Large intestine (tissue), 3 donors: ENCODE measurements at regions not wholly inside any gene's neighbourhood (a gene's known extent, or its start where the extent isn't known, plus 50 kb on each side); places are given as distances from the start of the nearest gene placed in this dataset.

Experiments
- DNase-seq, 2 donors: peaks; one replicate each; pipeline versions ENCODE4 v3.0.0 to v3.0.0-alpha.2; 2013
- H3K27ac ChIP-seq: one replicate; pipeline ENCODE4 v1.5.1; 2013; ENCODE audit warnings: low read length
- H3K27me3 ChIP-seq: 2 replicates; pipeline ENCODE4 v1.6.1; 2013; ENCODE audit warnings: low read length; ENCODE audit not compliant: control insufficient read depth, insufficient read depth
- H3K36me3 ChIP-seq: 2 replicates; pipeline ENCODE4 v1.6.1; 2013; ENCODE audit warnings: low read length; ENCODE audit not compliant: control insufficient read depth, insufficient read depth
- H3K4me1 ChIP-seq: one replicate; pipeline ENCODE4 v1.6.1; 2013; ENCODE audit warnings: low read length; ENCODE audit not compliant: control insufficient read depth, insufficient read depth
- H3K4me3 ChIP-seq: one replicate; pipeline ENCODE4 v1.5.1; 2013; ENCODE audit warnings: low read length
- H3K9me3 ChIP-seq: one replicate; pipeline ENCODE4 v1.6.1; 2013; ENCODE audit warnings: mild to moderate bottlenecking, low read depth, low read length, moderate library complexity; ENCODE audit not compliant: control insufficient read depth
- WGBS: methylation state at CpG from one replicate; pipeline ENCODE4 v1.1.5; 2013; ENCODE audit warnings: low lambda C conversion rate; ENCODE audit not compliant: insufficient coverage; 5-methylcytosine and 5-hydroxymethylcytosine counted together

DNA sequence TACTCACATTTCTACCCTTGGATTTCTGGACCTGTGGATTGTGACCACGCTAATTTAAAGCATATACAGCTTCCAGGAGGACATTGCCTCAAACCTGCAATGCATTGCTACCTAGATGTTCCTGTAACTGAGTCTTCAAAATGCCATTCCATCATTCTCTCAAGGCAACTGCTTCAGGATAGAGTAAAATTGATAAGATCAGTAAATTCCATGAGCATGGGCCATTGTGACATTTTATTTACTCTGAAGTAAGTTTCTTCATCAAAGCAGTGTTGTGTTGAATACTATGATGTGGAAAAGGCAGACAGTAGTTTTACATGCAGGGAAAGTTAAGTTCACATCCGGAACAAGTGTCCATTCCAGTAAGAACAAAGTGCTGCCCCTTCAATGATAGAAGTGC, 991.0 kb downstream of the ARAP2 start:
- H3K36me3 ChIP-seq: no peaks in the 10 kb centered on the region
- H3K4me3 ChIP-seq: no peak overlapping the region
- H3K27ac ChIP-seq: no peak overlapping the region
- H3K27me3 ChIP-seq: no peaks in the 10 kb centered on the region
- H3K9me3 ChIP-seq: no peaks in the 10 kb centered on the region
- no peak for DNase-seq
- no CpG with 5 or more reads among the region's 2 CpGs for WGBS
- H3K4me1 ChIP-seq: no peaks in the 10 kb centered on the region

DNA sequence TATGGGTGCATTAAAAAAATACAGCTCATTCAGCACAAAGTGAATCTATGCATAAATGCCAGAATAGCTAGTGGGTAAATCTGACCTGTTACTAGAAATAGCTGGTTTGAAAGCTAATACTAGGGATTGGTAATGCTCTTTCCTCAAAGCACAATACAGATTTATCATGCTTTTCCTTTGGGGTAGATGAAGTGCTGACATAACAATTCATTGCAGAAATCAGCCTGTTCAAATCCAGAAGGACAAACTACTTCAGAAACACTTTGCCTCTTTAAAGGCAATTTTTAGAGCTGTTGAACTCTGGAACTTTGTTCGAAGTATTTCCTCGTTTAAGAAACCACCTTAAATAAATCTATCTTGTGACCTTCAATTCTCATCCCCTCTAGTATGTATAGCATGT, 957.9 kb downstream of the ARAP2 start:
- Histone ChIP-seq H3K27me3 (no peaks in the 10 kb centered on the region), H3K27ac (no peak overlapping the region), H3K9me3 (no peaks in the 10 kb centered on the region), H3K4me1 (no peaks in the 10 kb centered on the region), H3K36me3 (no peaks in the 10 kb centered on the region), H3K4me3 (no peak overlapping the region)
- 79% methylated on average over 2 of the region's 2 CpGs for WGBS
- no peak for DNase-seq

DNA sequence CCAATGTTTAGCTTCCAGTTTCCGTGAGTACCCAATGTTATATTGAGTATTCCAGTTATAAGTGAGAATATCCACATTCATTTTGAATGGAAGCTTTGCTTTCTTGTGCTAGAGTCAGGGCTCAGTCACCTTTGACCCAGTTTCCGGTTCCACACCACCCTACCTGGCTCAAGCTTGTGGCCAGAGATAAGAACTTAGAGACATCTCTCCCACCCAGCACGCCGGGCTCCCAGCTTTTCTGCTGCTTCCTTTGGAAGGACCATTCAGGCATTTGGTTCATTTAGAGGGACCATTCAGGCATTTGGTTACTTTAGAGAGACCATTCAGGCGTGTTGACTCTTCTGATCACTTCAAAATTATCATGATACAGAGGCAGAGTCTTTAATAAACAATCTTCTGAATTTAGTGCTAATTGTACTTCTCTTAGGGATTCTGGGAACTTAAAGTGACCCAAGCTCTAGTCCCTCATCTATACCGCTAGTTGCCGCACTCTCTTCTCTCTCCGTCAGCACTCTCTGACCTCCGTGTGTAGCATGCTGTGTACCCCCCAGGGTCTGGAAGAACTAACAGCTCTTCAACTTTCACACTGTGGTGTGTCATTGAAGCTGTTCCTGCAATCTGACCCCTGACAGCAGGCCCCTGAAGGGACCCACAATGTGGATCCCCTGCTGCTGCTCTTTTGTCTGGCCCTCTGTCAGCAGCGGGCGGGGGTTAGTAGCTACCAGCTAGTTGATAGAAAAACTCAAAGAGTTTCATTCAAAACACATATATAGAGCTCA, 943.1 kb downstream of the ARAP2 start:
- Histone ChIP-seq H3K27ac (no peak overlapping the region), H3K27me3 (no peaks in the 10 kb centered on the region), H3K4me3 (no peak overlapping the region), H3K9me3 (no peaks in the 10 kb centered on the region), H3K36me3 (no peaks in the 10 kb centered on the region), H3K4me1 (no peaks in the 10 kb centered on the region)
- no CpG with 5 or more reads among the region's 11 CpGs for WGBS
- no peak for DNase-seq

DNA sequence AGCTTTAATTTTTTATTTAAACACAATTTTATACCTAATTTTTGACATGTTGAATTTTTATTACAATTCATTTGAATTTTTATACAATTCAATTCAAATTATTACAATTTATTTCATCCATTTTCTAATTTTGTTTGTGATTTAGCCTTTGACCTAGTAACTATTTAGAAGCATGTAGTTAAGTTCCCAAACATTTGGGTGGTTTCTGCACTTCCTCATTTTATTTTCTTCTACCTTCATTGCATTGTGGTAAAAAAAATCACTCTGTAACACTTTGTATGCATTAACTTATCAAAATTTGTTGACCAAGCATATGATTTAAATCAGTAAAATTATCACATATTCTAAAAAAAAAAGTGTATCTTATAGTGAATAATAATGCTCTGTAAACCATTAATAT, 928.9 kb downstream of the ARAP2 start:
- H3K27me3 ChIP-seq: no peaks in the 10 kb centered on the region
- no peak overlapping the region for H3K4me3 ChIP-seq
- no peak overlapping the region for H3K27ac ChIP-seq
- DNase-seq: no peak
- H3K9me3 ChIP-seq: no peaks in the 10 kb centered on the region
- no peaks in the 10 kb centered on the region for H3K4me1 ChIP-seq
- no peaks in the 10 kb centered on the region for H3K36me3 ChIP-seq

DNA sequence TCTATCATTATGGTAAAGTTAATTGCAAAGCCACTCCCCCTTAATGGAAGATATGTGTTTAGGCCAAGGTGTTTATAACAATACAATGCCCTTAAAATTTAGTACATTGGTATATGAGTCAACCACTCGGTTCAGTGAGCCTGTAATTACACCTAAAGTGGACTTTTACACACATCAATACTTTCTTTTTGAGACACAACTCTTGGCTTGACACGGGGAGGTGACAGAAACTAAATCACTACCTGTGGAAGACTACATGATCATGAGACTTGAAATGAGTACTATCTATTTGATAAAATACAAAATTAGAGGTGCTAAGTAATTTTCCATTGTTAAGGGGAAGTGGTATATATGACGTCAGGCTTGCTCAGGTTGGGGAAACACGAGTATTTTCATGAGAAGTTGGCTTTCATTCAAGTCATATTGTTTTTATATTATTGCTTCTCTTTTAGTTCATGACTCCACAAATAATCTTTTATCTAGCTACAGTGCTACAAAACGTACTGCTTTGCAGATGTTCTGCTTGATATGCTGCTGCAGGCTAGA, 918.3 kb downstream of the ARAP2 start:
- H3K36me3 ChIP-seq: no peaks in the 10 kb centered on the region
- DNase-seq: no peak
- H3K9me3 ChIP-seq: no peaks in the 10 kb centered on the region
- no peak overlapping the region for H3K4me3 ChIP-seq
- no peaks in the 10 kb centered on the region for H3K4me1 ChIP-seq
- H3K27ac ChIP-seq: no peak overlapping the region
- 100% methylated on average over 3 of the region's 5 CpGs for WGBS
- no peaks in the 10 kb centered on the region for H3K27me3 ChIP-seq

DNA sequence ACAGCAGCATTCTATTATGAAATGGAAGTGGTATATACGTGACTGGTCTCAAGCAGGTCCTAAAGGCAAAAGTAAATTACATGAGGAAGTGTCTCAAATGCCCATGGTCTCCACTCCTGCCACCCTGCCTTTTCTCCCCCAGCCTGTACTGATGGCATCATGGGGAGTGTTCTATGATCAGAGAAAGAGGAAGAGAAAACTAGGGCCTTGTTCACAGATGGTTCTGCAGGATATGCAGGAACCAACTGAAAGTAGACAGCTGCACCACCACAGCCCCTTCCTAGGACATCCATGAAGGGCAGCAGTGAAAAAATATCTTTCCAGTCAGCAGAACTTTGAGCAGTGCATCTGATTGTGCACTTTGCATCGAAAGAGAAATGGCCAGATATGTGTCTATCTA, 901.5 kb downstream of the ARAP2 start:
- DNase-seq: no peak
- no peaks in the 10 kb centered on the region for H3K27me3 ChIP-seq
- no peaks in the 10 kb centered on the region for H3K9me3 ChIP-seq
- H3K27ac ChIP-seq: no peak overlapping the region
- WGBS: no CpG with 5 or more reads among the region's 2 CpGs
- no peak overlapping the region for H3K4me3 ChIP-seq
- no peaks in the 10 kb centered on the region for H3K4me1 ChIP-seq
- H3K36me3 ChIP-seq: no peaks in the 10 kb centered on the region

DNA sequence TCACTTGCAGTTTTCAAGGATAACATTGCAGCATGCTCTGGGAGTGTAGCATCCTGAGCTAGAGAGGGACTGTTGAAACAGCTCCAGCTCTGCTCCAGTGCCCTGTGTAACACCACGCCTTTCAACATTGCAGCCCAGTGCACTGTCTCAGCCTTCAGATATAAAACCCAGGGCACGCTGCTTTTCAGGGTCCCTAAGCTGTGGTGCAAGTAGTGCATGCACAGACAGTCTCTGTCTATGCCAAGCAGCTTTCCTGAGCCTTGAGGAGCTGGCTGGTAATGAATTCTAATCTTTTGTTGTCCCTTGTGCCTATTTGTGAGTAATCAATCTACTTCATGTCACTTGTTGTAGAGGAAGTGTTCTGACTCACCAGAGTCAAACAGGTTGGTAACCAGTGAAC, 897.0 kb downstream of the ARAP2 start:
- H3K9me3 ChIP-seq: peaks cover 3% of the 10 kb centered on the region
- no CpG with 5 or more reads among the region's 2 CpGs for WGBS
- H3K27me3 ChIP-seq: no peaks in the 10 kb centered on the region
- DNase-seq: no peak
- H3K36me3 ChIP-seq: no peaks in the 10 kb centered on the region
- no peak overlapping the region for H3K4me3 ChIP-seq
- H3K27ac ChIP-seq: no peak overlapping the region
- H3K4me1 ChIP-seq: no peaks in the 10 kb centered on the region

DNA sequence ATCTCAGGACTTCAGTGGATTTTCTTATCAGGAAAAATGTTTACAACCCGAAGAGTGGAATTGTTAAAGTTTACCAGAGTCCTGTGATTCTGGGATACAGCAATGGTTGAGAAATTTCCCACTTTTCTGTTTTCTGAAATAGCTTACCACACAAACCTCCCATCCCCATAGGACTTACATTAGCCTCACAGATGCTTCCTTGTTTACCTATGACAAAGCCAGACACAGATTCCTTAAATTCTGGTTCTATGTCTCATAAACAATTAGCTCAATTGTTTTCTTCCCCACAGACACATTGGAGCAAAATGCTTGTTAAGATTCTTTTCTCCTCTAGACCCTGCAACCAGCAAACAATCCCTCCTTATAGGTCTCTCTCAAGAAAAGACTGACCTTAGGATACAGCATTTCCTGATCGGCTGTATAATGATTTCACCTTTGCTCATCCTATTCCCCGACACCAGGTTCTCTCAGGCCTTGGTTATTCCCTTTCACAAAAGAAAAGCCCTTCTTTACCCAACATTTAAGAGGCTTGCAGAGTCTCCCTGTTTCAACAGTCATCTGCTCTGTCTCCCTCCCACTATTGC, 886.2 kb downstream of the ARAP2 start:
- 80% methylated on average over 1 of the region's 3 CpGs for WGBS
- Histone ChIP-seq H3K4me3 (no peak overlapping the region), H3K27ac (no peak overlapping the region), H3K4me1 (no peaks in the 10 kb centered on the region), H3K9me3 (no peaks in the 10 kb centered on the region), H3K27me3 (no peaks in the 10 kb centered on the region), H3K36me3 (no peaks in the 10 kb centered on the region)
- peak in 1 of 2 donors; percentile 7 for DNase-seq

DNA sequence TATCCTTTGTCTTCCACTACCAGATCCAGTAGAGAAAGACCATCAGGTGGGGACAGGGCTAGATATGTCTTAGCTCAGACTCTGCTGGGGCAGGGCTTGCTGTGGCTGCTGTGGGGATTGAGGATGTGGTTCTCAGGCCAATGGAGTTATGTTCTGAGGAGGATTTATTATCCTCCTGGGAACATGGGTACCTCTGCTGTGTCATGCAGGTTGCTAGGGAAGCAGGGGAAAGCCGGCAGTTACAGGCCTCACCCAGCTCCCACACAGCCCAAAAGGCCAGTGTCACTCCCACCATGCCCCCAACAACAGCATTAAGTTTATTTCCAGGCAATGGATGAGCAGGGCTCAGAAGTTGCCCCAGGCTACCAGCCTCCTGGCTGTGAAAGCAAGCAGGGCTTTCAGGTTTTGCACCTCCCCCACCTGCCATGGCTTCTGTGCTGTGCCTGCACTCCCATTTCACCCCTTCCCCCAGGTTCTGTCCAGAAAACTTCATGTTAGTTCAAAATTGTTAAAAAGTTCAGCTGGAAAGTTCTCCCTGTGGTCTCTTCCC, 879.9 kb downstream of the ARAP2 start:
- WGBS: no CpG with 5 or more reads among the region's 1 CpG
- Histone ChIP-seq H3K4me1 (no peaks in the 10 kb centered on the region), H3K9me3 (no peaks in the 10 kb centered on the region), H3K27me3 (no peaks in the 10 kb centered on the region), H3K36me3 (no peaks in the 10 kb centered on the region), H3K4me3 (no peak overlapping the region), H3K27ac (no peak overlapping the region)
- DNase-seq: no peak

DNA sequence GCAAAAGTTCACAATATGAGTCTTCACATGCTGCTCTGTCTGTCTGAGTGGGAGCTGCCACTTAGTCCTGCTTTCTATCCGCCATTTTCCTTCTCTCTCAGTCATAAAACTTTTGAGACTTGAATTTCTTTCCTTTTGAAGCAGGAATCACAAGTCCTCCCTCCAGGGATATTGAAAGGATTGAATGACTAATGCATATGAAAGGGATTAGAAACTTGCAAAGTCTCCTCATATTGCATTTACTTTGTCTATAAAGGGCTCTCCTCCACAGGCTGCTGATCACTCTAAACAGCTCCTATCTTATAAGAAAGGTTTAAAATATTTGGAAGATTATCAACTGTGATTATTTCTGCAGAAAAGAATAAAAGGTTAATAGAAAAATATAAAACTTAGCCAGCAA, 879.1 kb downstream of the ARAP2 start:
- H3K4me1 ChIP-seq: no peaks in the 10 kb centered on the region
- no CpG with 5 or more reads among the region's 1 CpG for WGBS
- no peak overlapping the region for H3K4me3 ChIP-seq
- H3K27me3 ChIP-seq: no peaks in the 10 kb centered on the region
- H3K9me3 ChIP-seq: no peaks in the 10 kb centered on the region
- no peak for DNase-seq
- no peak overlapping the region for H3K27ac ChIP-seq
- no peaks in the 10 kb centered on the region for H3K36me3 ChIP-seq
